CD14-positive monocyte (primary cell): ENCODE measurements at regions not wholly inside any gene's neighbourhood (a gene's known extent, or its start where the extent isn't known, plus 50 kb on each side); places are given as distances from the start of the nearest gene placed in this dataset.

ENCODE experiments used
- DNase-seq, 3 donors: peaks; one replicate each; pipeline ENCODE4 v3.0.0-alpha.2; 2011 to 2022
- H2AFZ ChIP-seq: 2 replicates; pipeline ENCODE4 v1.6.0; 2012; ENCODE audit warnings: mild to moderate bottlenecking, low read depth, low read length, inconsistent platforms; ENCODE audit not compliant: insufficient read depth, poor library complexity, severe bottlenecking
- H3K27ac ChIP-seq, 2 donors: 1 replicate in 1 of 2; 2 replicates in 1 of 2; pipeline ENCODE4 v1.5.1; 2012 to 2013; ENCODE audit warnings: low read length in 2 of 2, control low read depth in 1 of 2, inconsistent platforms in 1 of 2, low read depth in 1 of 2, mild to moderate bottlenecking in 1 of 2
- H3K27me3 ChIP-seq, 2 donors: one replicate each; pipeline versions ENCODE4 v1.6.0 to v1.6.1; 2011 to 2013; ENCODE audit warnings: low read length in 2 of 2; ENCODE audit not compliant: control insufficient read depth in 2 of 2, insufficient read depth in 2 of 2
- H3K36me3 ChIP-seq, 2 donors: replicated peaks in 1 of 2; 1 replicate in 1 of 2; 2 replicates in 1 of 2; pipeline versions ENCODE4 v1.5.1 to v1.6.1; 2012 to 2013; ENCODE audit warnings: low read length in 2 of 2, control low read depth in 1 of 2, inconsistent platforms in 1 of 2, mild to moderate bottlenecking in 1 of 2; ENCODE audit not compliant: insufficient read depth in 2 of 2, control insufficient read depth in 1 of 2
- H3K4me1 ChIP-seq, 2 donors: 1 replicate in 1 of 2; 2 replicates in 1 of 2; pipeline versions ENCODE4 v1.5.1 to v1.6.1; 2012 to 2013; ENCODE audit warnings: low read length in 2 of 2, control low read depth in 1 of 2, inconsistent platforms in 1 of 2, mild to moderate bottlenecking in 1 of 2, moderate library complexity in 1 of 2; ENCODE audit not compliant: insufficient read depth in 2 of 2, control insufficient read depth in 1 of 2
- H3K4me2 ChIP-seq: replicated peaks from 2 replicates; pipeline ENCODE3; 2012; ENCODE audit warnings: low read length, moderate library complexity, mild to moderate bottlenecking; ENCODE audit not compliant: poor library complexity, severe bottlenecking; ENCODE audit errors: extremely low read depth
- H3K4me3 ChIP-seq, 3 experiments: fragments of 200-600 bp in 1 of 3; sonication (generic) in 1 of 3; replicated peaks in 1 of 3; 1 replicate in 2 of 3; 2 replicates in 1 of 3; pipeline ENCODE4 v1.5.1; 2011 to 2013; ENCODE audit warnings: low read length in 3 of 3, mild to moderate bottlenecking in 3 of 3, control low read depth in 2 of 3, low read depth in 2 of 3, inconsistent platforms in 1 of 3, moderate library complexity in 1 of 3
- H3K79me2 ChIP-seq: 2 replicates; pipeline ENCODE4 v1.6.0; 2012; ENCODE audit warnings: mild to moderate bottlenecking, control low read depth, inconsistent platforms, low read length, moderate library complexity; ENCODE audit not compliant: insufficient read depth
- H3K9ac ChIP-seq: 2 replicates; pipeline ENCODE4 v1.6.0; 2017; ENCODE audit warnings: low read length, mild to moderate bottlenecking; ENCODE audit not compliant: insufficient read depth, poor library complexity, severe bottlenecking
- H3K9me3 ChIP-seq, 2 donors: replicated peaks in 1 of 2; 1 replicate in 1 of 2; 2 replicates in 1 of 2; pipeline versions ENCODE4 v1.5.1 to v1.6.1; 2012 to 2013; ENCODE audit warnings: low read length in 2 of 2, control low read depth in 1 of 2; ENCODE audit not compliant: control insufficient read depth in 1 of 2, insufficient read depth in 1 of 2
- H4K20me1 ChIP-seq: 2 replicates; pipeline ENCODE4 v1.6.0; 2012; ENCODE audit warnings: mild to moderate bottlenecking, low read length, control low read depth, moderate library complexity; ENCODE audit not compliant: insufficient read depth
- H3K27ac Mint-ChIP-seq, 7 donors: one replicate each; pipeline ENCODE4 v1.8.0; 2020; ENCODE audit warnings: mild to moderate bottlenecking in 7 of 7, mixed read lengths in 7 of 7, moderate library complexity in 6 of 7, inconsistent platforms in 2 of 7
- H3K27me3 Mint-ChIP-seq, 3 donors: one replicate each; pipeline ENCODE4 v1.8.0; 2021 to 2022; ENCODE audit warnings: low read depth in 3 of 3, mild to moderate bottlenecking in 3 of 3, mixed read lengths in 3 of 3, moderate library complexity in 3 of 3, inconsistent platforms in 1 of 3
- H3K36me3 Mint-ChIP-seq, 2 donors: one replicate each; pipeline ENCODE4 v1.8.0; 2020; ENCODE audit warnings: mixed read lengths in 2 of 2, inconsistent platforms in 1 of 2, mild to moderate bottlenecking in 1 of 2
- H3K4me1 Mint-ChIP-seq: one replicate; pipeline ENCODE4 v1.8.0; 2020; ENCODE audit warnings: mild to moderate bottlenecking, mixed read lengths
- H3K4me3 Mint-ChIP-seq, 2 donors: one replicate each; pipeline ENCODE4 v1.8.0; 2020; ENCODE audit warnings: mild to moderate bottlenecking in 2 of 2, mixed read lengths in 2 of 2, moderate library complexity in 1 of 2
- H3K9me3 Mint-ChIP-seq, 7 donors: one replicate each; pipeline ENCODE4 v1.8.0; 2020 to 2022; ENCODE audit warnings: mixed read lengths in 7 of 7, mild to moderate bottlenecking in 6 of 7, moderate library complexity in 6 of 7, inconsistent platforms in 2 of 7
- WGBS: methylation state at CpG from one replicate; pipeline ENCODE4 v1.1.5; 2013; ENCODE audit warnings: missing lambda C conversion rate; ENCODE audit not compliant: insufficient coverage; 5-methylcytosine and 5-hydroxymethylcytosine counted together
- intact Hi-C, 2 donors: fragments of 100-400 bp; cut with micrococcal nuclease; formaldehyde crosslinking; loops; one replicate each; pipeline versions ENCODE4 v1.15.0 to v1.15.1; 2023
- TF ChIP-seq, protein P1 (sequence below): fragments of 200-600 bp; IDR thresholded peaks from one replicate; pipeline ENCODE4 v1.8.0; 2022; ENCODE audit warnings: antibody characterized with exemption, mild to moderate bottlenecking

- Histone ChIP-seq H3K27me3 (no peaks in the 10 kb centered on the region), H4K20me1 (no peaks in the 10 kb centered on the region), H3K4me3 (no peak overlapping the region), H3K79me2 (no peaks in the 10 kb centered on the region), H3K4me2 (no peak overlapping the region), H3K9me3 (no peaks in the 10 kb centered on the region), H3K9ac (no peak overlapping the region), H3K27ac (no peak overlapping the region), H3K4me1 (no peaks in the 10 kb centered on the region), H2AFZ (no peak overlapping the region), H3K36me3 (no peaks in the 10 kb centered on the region)
- intact Hi-C loops: no loop called here
- no peak overlapping the region for H3K4me3 Mint-ChIP-seq
- peaks cover 0 to 2% (median 0%) of the 10 kb centered on the region in 3 donors for H3K27me3 Mint-ChIP-seq
- no peaks in the 10 kb centered on the region for H3K4me1 Mint-ChIP-seq
- H3K9me3 Mint-ChIP-seq: peaks cover 0 to 3% (median 2%) of the 10 kb centered on the region in 7 donors
- no peak for DNase-seq
- H3K27ac Mint-ChIP-seq: no peak overlapping the region
- TF ChIP-seq, protein P1, sequence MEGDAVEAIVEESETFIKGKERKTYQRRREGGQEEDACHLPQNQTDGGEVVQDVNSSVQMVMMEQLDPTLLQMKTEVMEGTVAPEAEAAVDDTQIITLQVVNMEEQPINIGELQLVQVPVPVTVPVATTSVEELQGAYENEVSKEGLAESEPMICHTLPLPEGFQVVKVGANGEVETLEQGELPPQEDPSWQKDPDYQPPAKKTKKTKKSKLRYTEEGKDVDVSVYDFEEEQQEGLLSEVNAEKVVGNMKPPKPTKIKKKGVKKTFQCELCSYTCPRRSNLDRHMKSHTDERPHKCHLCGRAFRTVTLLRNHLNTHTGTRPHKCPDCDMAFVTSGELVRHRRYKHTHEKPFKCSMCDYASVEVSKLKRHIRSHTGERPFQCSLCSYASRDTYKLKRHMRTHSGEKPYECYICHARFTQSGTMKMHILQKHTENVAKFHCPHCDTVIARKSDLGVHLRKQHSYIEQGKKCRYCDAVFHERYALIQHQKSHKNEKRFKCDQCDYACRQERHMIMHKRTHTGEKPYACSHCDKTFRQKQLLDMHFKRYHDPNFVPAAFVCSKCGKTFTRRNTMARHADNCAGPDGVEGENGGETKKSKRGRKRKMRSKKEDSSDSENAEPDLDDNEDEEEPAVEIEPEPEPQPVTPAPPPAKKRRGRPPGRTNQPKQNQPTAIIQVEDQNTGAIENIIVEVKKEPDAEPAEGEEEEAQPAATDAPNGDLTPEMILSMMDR: no peak
- no peaks in the 10 kb centered on the region for H3K36me3 Mint-ChIP-seq
Measured at GRCh38 chr5:33273985-33274384, 166.8 kb upstream of the TARS1 start.

GRCh38 chr5:33275391-33275790 is 165.4 kb upstream of the TARS1 start:
- Mint-ChIP-seq H3K36me3 (no peaks in the 10 kb centered on the region), H3K27ac (no peak overlapping the region), H3K4me1 (no peaks in the 10 kb centered on the region), H3K9me3 (peaks cover 0 to 3% (median 0%) of the 10 kb centered on the region in 7 donors), H3K4me3 (no peak overlapping the region), H3K27me3 (peaks cover 0 to 2% (median 0%) of the 10 kb centered on the region in 3 donors)
- Histone ChIP-seq H3K9me3 (no peaks in the 10 kb centered on the region), H3K27ac (no peak overlapping the region), H3K27me3 (no peaks in the 10 kb centered on the region), H4K20me1 (no peaks in the 10 kb centered on the region), H3K9ac (no peak overlapping the region), H2AFZ (no peak overlapping the region), H3K4me1 (no peaks in the 10 kb centered on the region), H3K4me2 (no peak overlapping the region), H3K36me3 (no peaks in the 10 kb centered on the region), H3K79me2 (no peaks in the 10 kb centered on the region), H3K4me3 (no peak overlapping the region)
- TF ChIP-seq, protein P1: no peak
- no peak for DNase-seq
- intact Hi-C loops: no loop called here
- no CpG with 5 or more reads among the region's 3 CpGs for WGBS
